Mesothelial cell of epicardium (in vitro differentiated cells): ENCODE measurements at regions not wholly inside any gene's neighbourhood (a gene's known extent, or its start where the extent isn't known, plus 50 kb on each side); places are given as distances from the start of the nearest gene placed in this dataset.

Source experiments
- DNase-seq, 2 experiments: peaks; one replicate each; pipeline ENCODE4 v3.0.0; 2021; ENCODE audit warnings: low spot score in 2 of 2; ENCODE audit not compliant: unreplicated experiment in 2 of 2
- H3K27ac Mint-ChIP-seq: 2 replicates; pipeline ENCODE4 v1.8.0; 2021; ENCODE audit warnings: mixed read lengths
- H3K27me3 Mint-ChIP-seq: 2 replicates; pipeline ENCODE4 v1.8.0; 2021; ENCODE audit warnings: low read depth, mixed read lengths
- H3K36me3 Mint-ChIP-seq: 2 replicates; pipeline ENCODE4 v1.8.0; 2021; ENCODE audit warnings: mixed read lengths
- H3K4me1 Mint-ChIP-seq: 2 replicates; pipeline ENCODE4 v1.8.0; 2021; ENCODE audit warnings: mixed read lengths
- H3K4me3 Mint-ChIP-seq: 2 replicates; pipeline ENCODE4 v1.8.0; 2021; ENCODE audit warnings: mild to moderate bottlenecking, moderate library complexity, mixed read lengths
- H3K9me3 Mint-ChIP-seq: 2 replicates; pipeline ENCODE4 v1.8.0; 2021; ENCODE audit warnings: mixed read lengths
- TF ChIP-seq, protein P1 (sequence below): fragments of 200-600 bp; sonication (generic); IDR thresholded peaks from one replicate; pipeline ENCODE4 v1.5.0; 2021; ENCODE audit warnings: antibody characterized with exemption; ENCODE audit not compliant: unreplicated experiment

DNA sequence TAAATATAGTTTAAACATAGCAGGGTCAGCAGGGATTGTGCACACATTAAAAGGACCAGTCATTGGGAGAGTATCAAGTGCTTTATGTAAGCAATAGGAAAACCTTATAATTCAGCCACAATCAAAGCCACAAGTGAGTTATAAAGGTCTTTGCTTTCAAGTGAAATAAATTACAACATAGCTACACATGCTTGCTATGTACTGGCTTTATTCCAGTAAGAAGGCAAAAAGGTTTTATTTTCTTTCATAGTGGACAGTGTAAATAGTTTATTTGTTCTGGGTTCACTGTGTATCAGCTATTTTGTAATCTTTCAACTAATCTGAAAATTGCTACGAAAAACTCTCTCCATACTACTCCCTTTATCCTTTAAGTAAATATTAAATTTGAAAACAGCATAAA, 691.4 kb downstream of the PCDH7 start:
- TF ChIP-seq, protein P1, sequence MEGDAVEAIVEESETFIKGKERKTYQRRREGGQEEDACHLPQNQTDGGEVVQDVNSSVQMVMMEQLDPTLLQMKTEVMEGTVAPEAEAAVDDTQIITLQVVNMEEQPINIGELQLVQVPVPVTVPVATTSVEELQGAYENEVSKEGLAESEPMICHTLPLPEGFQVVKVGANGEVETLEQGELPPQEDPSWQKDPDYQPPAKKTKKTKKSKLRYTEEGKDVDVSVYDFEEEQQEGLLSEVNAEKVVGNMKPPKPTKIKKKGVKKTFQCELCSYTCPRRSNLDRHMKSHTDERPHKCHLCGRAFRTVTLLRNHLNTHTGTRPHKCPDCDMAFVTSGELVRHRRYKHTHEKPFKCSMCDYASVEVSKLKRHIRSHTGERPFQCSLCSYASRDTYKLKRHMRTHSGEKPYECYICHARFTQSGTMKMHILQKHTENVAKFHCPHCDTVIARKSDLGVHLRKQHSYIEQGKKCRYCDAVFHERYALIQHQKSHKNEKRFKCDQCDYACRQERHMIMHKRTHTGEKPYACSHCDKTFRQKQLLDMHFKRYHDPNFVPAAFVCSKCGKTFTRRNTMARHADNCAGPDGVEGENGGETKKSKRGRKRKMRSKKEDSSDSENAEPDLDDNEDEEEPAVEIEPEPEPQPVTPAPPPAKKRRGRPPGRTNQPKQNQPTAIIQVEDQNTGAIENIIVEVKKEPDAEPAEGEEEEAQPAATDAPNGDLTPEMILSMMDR: no peak
- H3K4me1 Mint-ChIP-seq: peaks cover 5% of the 10 kb centered on the region
- no peaks in the 10 kb centered on the region for H3K27me3 Mint-ChIP-seq
- DNase-seq: no peak
- no peak overlapping the region for H3K27ac Mint-ChIP-seq
- no peak overlapping the region for H3K4me3 Mint-ChIP-seq
- H3K36me3 Mint-ChIP-seq: no peaks in the 10 kb centered on the region
- no peaks in the 10 kb centered on the region for H3K9me3 Mint-ChIP-seq

DNA sequence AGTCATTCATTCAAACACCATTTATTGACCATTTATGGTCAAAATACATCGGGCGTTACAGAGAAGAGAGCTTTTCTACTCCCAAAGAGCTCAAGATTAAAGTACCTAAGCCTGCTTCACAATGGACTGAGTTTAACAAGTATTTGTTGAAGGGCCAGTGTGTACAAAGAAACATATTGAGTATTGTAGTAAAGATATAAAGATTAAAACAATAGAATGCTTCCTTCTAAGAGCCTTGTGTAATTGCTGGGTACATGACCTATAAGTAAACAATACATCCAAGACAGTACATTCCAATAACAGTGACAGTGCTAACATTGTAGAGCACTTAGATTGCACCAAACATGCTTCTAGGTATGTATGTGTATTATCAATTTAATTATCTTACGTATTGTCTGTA, 695.5 kb downstream of the PCDH7 start:
- no peak for DNase-seq
- Mint-ChIP-seq H3K4me1 (peaks cover 7% of the 10 kb centered on the region), H3K4me3 (no peak overlapping the region), H3K36me3 (peaks cover 1% of the 10 kb centered on the region), H3K27me3 (no peaks in the 10 kb centered on the region), H3K27ac (no peak overlapping the region), H3K9me3 (peaks cover 9% of the 10 kb centered on the region)
- TF ChIP-seq, protein P1: no peak

DNA sequence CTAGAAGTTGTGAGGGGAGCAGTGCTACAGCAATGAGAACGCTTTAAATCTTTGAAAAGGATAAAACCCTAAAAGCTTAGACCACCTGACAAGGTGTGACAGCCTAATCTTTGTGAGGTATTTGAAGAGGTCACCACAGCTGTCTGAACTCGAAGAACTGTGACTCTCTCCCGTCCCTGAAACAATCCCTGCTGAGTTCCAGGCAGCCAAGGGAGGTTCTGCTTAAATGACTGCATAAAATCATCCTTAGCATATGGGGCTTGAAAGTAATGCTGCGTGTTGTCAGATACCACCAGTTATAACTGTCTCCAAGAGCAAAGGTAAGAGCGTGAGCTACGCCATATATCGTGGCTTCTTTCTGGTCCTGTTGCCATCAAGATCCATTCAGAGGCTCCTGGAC, 696.3 kb downstream of the PCDH7 start:
- no peak overlapping the region for H3K4me3 Mint-ChIP-seq
- TF ChIP-seq, protein P1: no peak
- no peaks in the 10 kb centered on the region for H3K27me3 Mint-ChIP-seq
- no peak overlapping the region for H3K27ac Mint-ChIP-seq
- no peak for DNase-seq
- peaks cover 3% of the 10 kb centered on the region for H3K4me1 Mint-ChIP-seq
- H3K36me3 Mint-ChIP-seq: peaks cover 1% of the 10 kb centered on the region
- peaks cover 11% of the 10 kb centered on the region for H3K9me3 Mint-ChIP-seq

DNA sequence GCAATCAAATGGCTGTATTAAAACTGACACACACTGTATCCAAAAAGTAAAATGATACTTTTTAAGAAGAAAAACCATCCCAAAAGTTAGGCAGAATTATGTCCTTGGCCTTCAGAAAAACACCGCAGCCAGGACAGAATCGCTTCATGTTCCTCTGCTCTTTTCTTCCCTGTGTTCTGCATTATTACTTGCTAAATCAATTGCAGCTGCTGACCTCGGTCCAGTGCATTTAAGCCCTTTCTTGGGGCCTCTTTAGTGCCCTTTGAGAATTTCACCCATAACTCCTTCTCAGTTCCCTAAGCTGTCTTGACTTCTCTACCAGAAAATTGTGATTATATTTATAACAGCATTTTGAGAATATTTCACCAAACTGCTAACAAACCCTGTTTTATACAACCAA, 696.9 kb downstream of the PCDH7 start:
- Mint-ChIP-seq H3K4me3 (no peak overlapping the region), H3K27ac (no peak overlapping the region), H3K4me1 (peaks cover 3% of the 10 kb centered on the region), H3K27me3 (no peaks in the 10 kb centered on the region), H3K9me3 (peaks cover 11% of the 10 kb centered on the region), H3K36me3 (peaks cover 1% of the 10 kb centered on the region)
- DNase-seq: no peak
- TF ChIP-seq, protein P1: no peak

DNA sequence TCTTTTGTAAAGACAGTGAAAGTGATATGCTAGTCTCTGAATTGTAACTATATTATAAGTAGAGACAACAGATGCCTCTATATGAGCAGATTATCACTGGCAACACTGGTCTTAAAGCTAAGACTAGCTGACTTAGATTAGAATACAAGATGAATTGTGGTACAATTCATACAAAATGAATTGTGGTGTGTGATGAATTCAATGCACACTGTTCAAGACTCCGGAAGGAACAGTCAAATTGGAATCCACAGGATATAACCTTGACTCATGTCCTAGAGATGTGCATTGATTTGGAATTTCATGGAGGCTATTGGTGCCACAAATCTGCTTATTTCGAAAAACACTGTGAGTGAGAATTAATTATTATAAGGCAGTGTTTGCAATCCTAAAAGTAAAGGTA, 701.8 kb downstream of the PCDH7 start:
- TF ChIP-seq, protein P1: no peak
- peaks cover 1% of the 10 kb centered on the region for H3K36me3 Mint-ChIP-seq
- H3K27me3 Mint-ChIP-seq: no peaks in the 10 kb centered on the region
- no peak overlapping the region for H3K27ac Mint-ChIP-seq
- DNase-seq: no peak
- peaks cover 11% of the 10 kb centered on the region for H3K9me3 Mint-ChIP-seq
- H3K4me1 Mint-ChIP-seq: no peaks in the 10 kb centered on the region
- no peak overlapping the region for H3K4me3 Mint-ChIP-seq

DNA sequence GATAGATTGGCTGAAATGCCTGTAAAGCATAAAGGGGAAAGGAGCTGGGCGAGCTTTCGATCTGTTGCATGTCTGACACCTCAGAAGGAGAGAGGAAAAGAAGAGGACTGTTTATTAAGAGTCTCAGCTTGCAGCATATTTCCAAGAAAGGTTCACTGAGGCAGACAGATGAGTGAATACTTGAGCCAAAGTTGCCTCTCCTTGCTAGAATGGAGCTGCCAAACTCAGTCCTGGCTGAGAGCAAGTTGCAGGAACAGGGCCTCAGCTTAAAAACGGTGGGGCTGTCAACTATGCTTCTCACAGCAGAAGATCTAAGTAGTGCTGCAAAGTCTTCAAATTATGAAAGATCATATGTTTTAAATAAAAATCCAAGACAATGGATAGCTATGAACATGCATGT, 707.5 kb downstream of the PCDH7 start:
- H3K36me3 Mint-ChIP-seq: no peaks in the 10 kb centered on the region
- no peak for DNase-seq
- H3K27ac Mint-ChIP-seq: peak overlapping the region; percentile 4
- TF ChIP-seq, protein P1: no peak
- no peaks in the 10 kb centered on the region for H3K9me3 Mint-ChIP-seq
- no peak overlapping the region for H3K4me3 Mint-ChIP-seq
- H3K4me1 Mint-ChIP-seq: peaks cover 19% of the 10 kb centered on the region
- no peaks in the 10 kb centered on the region for H3K27me3 Mint-ChIP-seq
